ENCODE measurements at regions not wholly inside any gene's neighbourhood (a gene's known extent, or its start where the extent isn't known, plus 50 kb on each side); places are given as distances from the start of the nearest gene placed in this dataset.

GRCh38 chr3:73299184-73299691 is 237.8 kb downstream of the EBLN2 start:
- no peak for TF ChIP-seq CTCF (IDR thresholded peaks at IDR 0.05)
- TF ChIP-seq STAT6 (CRISPR knock-in tag; conservative IDR thresholded peaks at IDR 0.05; ENCODE audit: low read depth): no peak
- no peak for TF ChIP-seq FOXK1 (CRISPR knock-in tag; IDR thresholded peaks at IDR 0.05)
- TF ChIP-seq NFYB (CRISPR knock-in tag; conservative IDR thresholded peaks at IDR 0.05; ENCODE audit: low read depth): no peak
- TF ChIP-seq NR2C2 (CRISPR knock-in tag; IDR thresholded peaks at IDR 0.05): no peak
- TF ChIP-seq ZNF219 (CRISPR knock-in tag; IDR thresholded peaks at IDR 0.05; ENCODE audit: borderline replicate concordance): no peak
- TF ChIP-seq MAX (CRISPR knock-in tag; IDR thresholded peaks at IDR 0.05): no peak
- TF ChIP-seq E2F1 (CRISPR knock-in tag; IDR thresholded peaks at IDR 0.05): no peak
- TF ChIP-seq TCF7 (CRISPR knock-in tag; IDR thresholded peaks at IDR 0.05; ENCODE audit: low read depth): no peak

Measured in WTC11 (cell line).